Peyer's patch (tissue), 4 donors: ENCODE measurements at regions not wholly inside any gene's neighbourhood (a gene's known extent, or its start where the extent isn't known, plus 50 kb on each side); places are given as distances from the start of the nearest gene placed in this dataset.
"Not testable (repeated sequence)": the region's sequence is repeated elsewhere in the genome, so short reads cannot be mapped to it uniquely, and the experiment has no call there.

Experiments
- POLR2A ChIP-seq, 2 donors: fragments of 450-650 bp; IDR thresholded peaks; one replicate each; pipeline ENCODE4 v1.5.1; 2017; ENCODE audit warnings: antibody characterized with exemption in 2 of 2, mild to moderate bottlenecking in 2 of 2, moderate library complexity in 2 of 2
- TF ChIP-seq, protein P1 (sequence below), 6 experiments: fragments of 450-650 bp in 4 of 6; fragments of 200-600 bp in 2 of 6; sonication (generic) in 1 of 6; IDR thresholded peaks; one replicate each; pipeline ENCODE4 v1.5.1; 2017 to 2019; ENCODE audit warnings: antibody characterized with exemption in 6 of 6, mild to moderate bottlenecking in 3 of 6, moderate library complexity in 1 of 6

GRCh38 chr4:54993473-54994026, 131.8 kb downstream of the KDR start:
- TF ChIP-seq POLR2A (IDR thresholded peaks at IDR 0.05) = not testable (repeated sequence)
- TF ChIP-seq, protein P1, sequence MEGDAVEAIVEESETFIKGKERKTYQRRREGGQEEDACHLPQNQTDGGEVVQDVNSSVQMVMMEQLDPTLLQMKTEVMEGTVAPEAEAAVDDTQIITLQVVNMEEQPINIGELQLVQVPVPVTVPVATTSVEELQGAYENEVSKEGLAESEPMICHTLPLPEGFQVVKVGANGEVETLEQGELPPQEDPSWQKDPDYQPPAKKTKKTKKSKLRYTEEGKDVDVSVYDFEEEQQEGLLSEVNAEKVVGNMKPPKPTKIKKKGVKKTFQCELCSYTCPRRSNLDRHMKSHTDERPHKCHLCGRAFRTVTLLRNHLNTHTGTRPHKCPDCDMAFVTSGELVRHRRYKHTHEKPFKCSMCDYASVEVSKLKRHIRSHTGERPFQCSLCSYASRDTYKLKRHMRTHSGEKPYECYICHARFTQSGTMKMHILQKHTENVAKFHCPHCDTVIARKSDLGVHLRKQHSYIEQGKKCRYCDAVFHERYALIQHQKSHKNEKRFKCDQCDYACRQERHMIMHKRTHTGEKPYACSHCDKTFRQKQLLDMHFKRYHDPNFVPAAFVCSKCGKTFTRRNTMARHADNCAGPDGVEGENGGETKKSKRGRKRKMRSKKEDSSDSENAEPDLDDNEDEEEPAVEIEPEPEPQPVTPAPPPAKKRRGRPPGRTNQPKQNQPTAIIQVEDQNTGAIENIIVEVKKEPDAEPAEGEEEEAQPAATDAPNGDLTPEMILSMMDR (IDR thresholded peaks at IDR 0.05) = not testable (repeated sequence)
